HEK293 (cell line): ENCODE measurements at regions not wholly inside any gene's neighbourhood (a gene's known extent, or its start where the extent isn't known, plus 50 kb on each side); places are given as distances from the start of the nearest gene placed in this dataset.

Experiments
- CTCF ChIA-PET: fragments of 350-600 bp; formaldehyde crosslinking; extraction: SDS; loops from one replicate; lab custom pipeline; 2021; ENCODE audit warnings: antibody characterized with exemption; lab: Yijun Ruan, JAX
- POLR2A ChIA-PET: fragments of 300-600 bp; formaldehyde crosslinking; extraction: SDS; loops from one replicate; lab custom pipeline; 2020; ENCODE audit warnings: antibody characterized with exemption, inconsistent platforms; lab: Yijun Ruan, JAX
- H3K27ac ChIP-seq: fragments of 200-500 bp; sonication (Bioruptor generic); 2 replicates; pipeline ENCODE4 v1.5.1; 2014; ENCODE audit warnings: low read depth, low read length, control low read depth, inconsistent platforms; ENCODE audit errors: extremely low read depth
- H3K36me3 ChIP-seq, 2 experiments: fragments of 200-500 bp in 1 of 2; sonication (Bioruptor generic) in 1 of 2; 1 replicate in 1 of 2; 2 replicates in 1 of 2; pipeline ENCODE4 v1.5.1; 2014 to 2017; ENCODE audit warnings: inconsistent platforms in 2 of 2, low read length in 2 of 2; ENCODE audit not compliant: control insufficient read depth in 2 of 2, insufficient read depth in 1 of 2
- H3K4me1 ChIP-seq: fragments of 200-500 bp; sonication (Bioruptor generic); 2 replicates; pipeline ENCODE4 v1.5.1; 2014; ENCODE audit warnings: mild to moderate bottlenecking, low read length, inconsistent platforms; ENCODE audit not compliant: control insufficient read depth, insufficient read depth
- H3K4me3 ChIP-seq: 2 replicates; pipeline ENCODE4 v1.5.1; 2011; ENCODE audit warnings: low read depth, mild to moderate bottlenecking, control low read depth, low read length, moderate library complexity
- H3K9me3 ChIP-seq: fragments of 200-500 bp; sonication (Bioruptor generic); 2 replicates; pipeline ENCODE4 v1.5.1; 2014; ENCODE audit warnings: low read depth, low read length, inconsistent platforms; ENCODE audit not compliant: control insufficient read depth, insufficient read depth
- GFI1B ChIP-seq: fragments of 450-650 bp; formaldehyde crosslinking; IDR thresholded peaks from 2 replicates; pipeline ENCODE4 v1.5.1; 2016; ENCODE audit warnings: missing biosample characterization, missing genetic modification characterization
- HOXA7 ChIP-seq: sonication (generic); formaldehyde crosslinking; IDR thresholded peaks from 2 replicates; pipeline ENCODE4 v1.8.1; 2022; ENCODE audit warnings: missing genetic modification reagents, borderline replicate concordance
- KLF8 ChIP-seq: fragments of 450-650 bp; formaldehyde crosslinking; IDR thresholded peaks from 2 replicates; pipeline ENCODE4 v1.5.1; 2016; ENCODE audit warnings: missing biosample characterization, missing genetic modification characterization
- PATZ1 ChIP-seq: fragments of 450-650 bp; formaldehyde crosslinking; IDR thresholded peaks from 2 replicates; pipeline ENCODE4 v1.5.1; 2016; ENCODE audit warnings: missing biosample characterization, missing genetic modification characterization
- ZBTB20 ChIP-seq: fragments of 450-650 bp; formaldehyde crosslinking; IDR thresholded peaks from 2 replicates; pipeline ENCODE4 v1.5.1; 2016; ENCODE audit warnings: missing biosample characterization, missing genetic modification characterization
- ZBTB8A ChIP-seq: fragments of 450-650 bp; formaldehyde crosslinking; IDR thresholded peaks from 2 replicates; pipeline ENCODE4 v1.5.1; 2016; ENCODE audit warnings: missing biosample characterization, missing genetic modification characterization
- ZEB2 ChIP-seq: fragments of 450-650 bp; formaldehyde crosslinking; IDR thresholded peaks from 2 replicates; pipeline ENCODE4 v1.5.1; 2016; ENCODE audit warnings: missing biosample characterization, missing genetic modification characterization
- ZFP69B ChIP-seq: fragments of 450-650 bp; formaldehyde crosslinking; IDR thresholded peaks from 2 replicates; pipeline ENCODE4 v1.5.1; 2016; ENCODE audit warnings: missing biosample characterization, missing genetic modification characterization
- ZNF140 ChIP-seq: fragments of 450-650 bp; formaldehyde crosslinking; IDR thresholded peaks from 2 replicates; pipeline ENCODE4 v1.5.1; 2016; ENCODE audit warnings: missing biosample characterization, missing genetic modification characterization
- ZNF16 ChIP-seq: fragments of 450-650 bp; formaldehyde crosslinking; IDR thresholded peaks from 2 replicates; pipeline ENCODE4 v1.5.1; 2016; ENCODE audit warnings: low read depth, missing biosample characterization, missing genetic modification characterization
- ZNF19 ChIP-seq: fragments of 450-650 bp; formaldehyde crosslinking; IDR thresholded peaks from 2 replicates; pipeline ENCODE4; 2016; ENCODE audit warnings: missing biosample characterization, missing genetic modification characterization, low read depth
- ZNF202 ChIP-seq: fragments of 450-650 bp; formaldehyde crosslinking; IDR thresholded peaks from 2 replicates; pipeline ENCODE4 v1.5.1; 2016; ENCODE audit warnings: missing biosample characterization, missing genetic modification characterization, borderline replicate concordance
- ZNF221 ChIP-seq: fragments of 450-650 bp; formaldehyde crosslinking; IDR thresholded peaks from 2 replicates; pipeline ENCODE4 v1.5.1; 2017; ENCODE audit warnings: missing biosample characterization, missing genetic modification characterization, borderline replicate concordance
- ZNF266 ChIP-seq: fragments of 450-650 bp; formaldehyde crosslinking; IDR thresholded peaks from 2 replicates; pipeline ENCODE4 v1.5.1; 2016; ENCODE audit warnings: missing biosample characterization, missing genetic modification characterization, low read depth
- ZNF335 ChIP-seq: fragments of 450-650 bp; formaldehyde crosslinking; conservative IDR thresholded peaks from 2 replicates; pipeline ENCODE4 v1.5.1; 2016; ENCODE audit warnings: missing biosample characterization, missing genetic modification characterization
- ZNF391 ChIP-seq: fragments of 450-650 bp; formaldehyde crosslinking; IDR thresholded peaks from 2 replicates; pipeline ENCODE4 v1.5.1; 2016; ENCODE audit warnings: low read depth, missing biosample characterization, missing genetic modification characterization, borderline replicate concordance
- ZNF394 ChIP-seq: fragments of 450-650 bp; formaldehyde crosslinking; IDR thresholded peaks from 2 replicates; pipeline ENCODE4 v1.5.1; 2016; ENCODE audit warnings: missing biosample characterization, missing genetic modification characterization, mild to moderate bottlenecking, moderate library complexity, borderline replicate concordance
- ZNF416 ChIP-seq: fragments of 450-650 bp; formaldehyde crosslinking; IDR thresholded peaks from 2 replicates; pipeline ENCODE4 v1.5.1; 2016; ENCODE audit warnings: missing biosample characterization, missing genetic modification characterization
- ZNF449 ChIP-seq: fragments of 450-650 bp; formaldehyde crosslinking; IDR thresholded peaks from 2 replicates; pipeline ENCODE4 v1.5.1; 2017; ENCODE audit warnings: missing biosample characterization, mild to moderate bottlenecking, missing genetic modification characterization, moderate library complexity
- ZNF513 ChIP-seq: fragments of 450-650 bp; IDR thresholded peaks from 2 replicates; pipeline ENCODE4 v1.5.1; 2018; ENCODE audit warnings: missing biosample characterization, missing genetic modification characterization
- ZNF571 ChIP-seq: fragments of 450-650 bp; formaldehyde crosslinking; IDR thresholded peaks from 2 replicates; pipeline ENCODE4 v1.5.0; 2017; ENCODE audit warnings: missing biosample characterization, missing genetic modification characterization
- ZNF623 ChIP-seq: fragments of 450-650 bp; formaldehyde crosslinking; IDR thresholded peaks from 2 replicates; pipeline ENCODE4 v1.5.1; 2016; ENCODE audit warnings: missing biosample characterization, missing genetic modification characterization
- ZNF707 ChIP-seq: fragments of 450-650 bp; formaldehyde crosslinking; IDR thresholded peaks from 2 replicates; pipeline ENCODE4 v1.5.1; 2016; ENCODE audit warnings: missing biosample characterization, missing genetic modification characterization
- ZSCAN18 ChIP-seq: fragments of 450-650 bp; formaldehyde crosslinking; IDR thresholded peaks from 2 replicates; pipeline ENCODE4 v1.5.1; 2016; ENCODE audit warnings: missing biosample characterization, missing genetic modification characterization

- TF ChIP-seq PATZ1 (tag by site-specific recombination) (no peak), ZFP69B (no peak), ZNF571 (tag by site-specific recombination) (no peak), ZSCAN18 (tag by site-specific recombination) (no peak), ZNF513 (tag by site-specific recombination) (no peak), ZNF221 (no peak), ZNF449 (tag by site-specific recombination) (no peak), ZNF140 (tag by site-specific recombination) (no peak), ZBTB8A (tag by site-specific recombination) (no peak)
- TF ChIP-seq, all 188 proteins: peak for 0
These were observed 400.7 kb downstream of the TCERG1L start (continued) for GRCh38 chr10:130910848-130911247.

- H3K4me3 ChIP-seq: no peak overlapping the region
- H3K9me3 ChIP-seq: no peaks in the 10 kb centered on the region
- ChIA-PET POLR2A (no interaction called here), CTCF (no interaction called here)
- H3K4me1 ChIP-seq: no peaks in the 10 kb centered on the region
- H3K27ac ChIP-seq: no peak overlapping the region
- no peaks in the 10 kb centered on the region for H3K36me3 ChIP-seq
- TF ChIP-seq ZNF335 (tag by site-specific recombination) (no peak), HOXA7 (CRISPR knock-in tag) (no peak), ZEB2 (tag by site-specific recombination) (no peak), ZNF394 (tag by site-specific recombination) (no peak), ZNF416 (tag by site-specific recombination) (no peak), ZNF391 (no peak), KLF8 (tag by site-specific recombination) (no peak), ZNF266 (tag by site-specific recombination) (no peak), GFI1B (tag by site-specific recombination) (no peak), ZNF202 (no peak), ZNF623 (no peak), ZNF19 (tag by site-specific recombination) (no peak), ZNF16 (no peak), ZBTB20 (no peak), ZNF707 (tag by site-specific recombination) (no peak)
These were observed 397.7 kb downstream of the TCERG1L start for GRCh38 chr10:130913844-130914243.
